Neuronal stem cell (in vitro differentiated cells): ENCODE measurements at regions not wholly inside any gene's neighbourhood (a gene's known extent, or its start where the extent isn't known, plus 50 kb on each side); places are given as distances from the start of the nearest gene placed in this dataset.

Experiments used
- DNase-seq: peaks from one replicate; pipeline ENCODE4 v3.0.0-alpha.2; 2013; ENCODE audit warnings: low spot score
- H2AFZ ChIP-seq: one replicate; pipeline ENCODE4 v1.6.1; 2013; ENCODE audit warnings: mild to moderate bottlenecking, low read length, inconsistent platforms
- H2AK5ac ChIP-seq: 2 replicates; pipeline ENCODE4 v1.6.1; 2013; ENCODE audit warnings: low read depth, mild to moderate bottlenecking, inconsistent platforms, low read length, moderate library complexity, mixed read lengths
- H2BK120ac ChIP-seq: 2 replicates; pipeline ENCODE4 v1.6.1; 2013; ENCODE audit warnings: low read depth, mild to moderate bottlenecking, inconsistent platforms, low read length, moderate library complexity, mixed read lengths
- H2BK12ac ChIP-seq: one replicate; pipeline ENCODE4 v1.6.1; 2013; ENCODE audit warnings: low read length, inconsistent platforms
- H2BK15ac ChIP-seq: 2 replicates; pipeline ENCODE4 v1.6.1; 2013; ENCODE audit warnings: mild to moderate bottlenecking, low read length, inconsistent platforms, mixed read lengths
- H2BK5ac ChIP-seq: one replicate; pipeline ENCODE4 v1.6.1; 2013; ENCODE audit warnings: inconsistent platforms, mild to moderate bottlenecking, low read length, moderate library complexity
- H3K14ac ChIP-seq: one replicate; pipeline ENCODE4 v1.6.1; 2013; ENCODE audit warnings: low read length, inconsistent platforms
- H3K18ac ChIP-seq: 2 replicates; pipeline ENCODE4 v1.6.1; 2013; ENCODE audit warnings: low read length, inconsistent platforms
- H3K23ac ChIP-seq: 2 replicates; pipeline ENCODE4 v1.6.1; 2013; ENCODE audit warnings: low read depth, mild to moderate bottlenecking, mixed read lengths, low read length, inconsistent platforms; ENCODE audit not compliant: poor library complexity
- H3K27ac ChIP-seq: replicated peaks from 3 replicates; pipeline ENCODE4 v1.5.1; 2013; ENCODE audit warnings: low read length, inconsistent platforms
- H3K27me3 ChIP-seq, 3 experiments: 2 replicates each; pipeline ENCODE4 v1.6.1; 2013; ENCODE audit warnings: low read length in 3 of 3, mild to moderate bottlenecking in 2 of 3, inconsistent platforms in 1 of 3, low read depth in 1 of 3, mixed read lengths in 1 of 3, moderate library complexity in 1 of 3; ENCODE audit not compliant: control insufficient read depth in 3 of 3, insufficient read depth in 3 of 3
- H3K36me3 ChIP-seq, 2 donors: replicated peaks in 1 of 2; 2 replicates each; pipeline ENCODE4 v1.6.1; 2013; ENCODE audit warnings: low read length in 2 of 2; ENCODE audit not compliant: control insufficient read depth in 2 of 2, insufficient read depth in 2 of 2
- H3K4ac ChIP-seq: 2 replicates; pipeline ENCODE4 v1.6.1; 2013; ENCODE audit warnings: inconsistent platforms, mild to moderate bottlenecking, low read length, moderate library complexity
- H3K4me1 ChIP-seq, 2 donors: 1 replicate in 1 of 2; 2 replicates in 1 of 2; pipeline ENCODE4 v1.6.1; 2013; ENCODE audit warnings: low read length in 2 of 2, low read depth in 1 of 2; ENCODE audit not compliant: control insufficient read depth in 2 of 2, insufficient read depth in 1 of 2
- H3K4me2 ChIP-seq: one replicate; pipeline ENCODE4 v1.6.1; 2013; ENCODE audit warnings: mild to moderate bottlenecking, low read length, inconsistent platforms; ENCODE audit not compliant: insufficient read depth, poor library complexity, severe bottlenecking
- H3K4me3 ChIP-seq, 2 donors: 2 replicates each; pipeline ENCODE4 v1.5.1; 2013; ENCODE audit warnings: low read length in 2 of 2, mild to moderate bottlenecking in 2 of 2, inconsistent platforms in 1 of 2, moderate library complexity in 1 of 2
- H3K79me1 ChIP-seq: one replicate; pipeline ENCODE4 v1.6.1; 2013; ENCODE audit warnings: low read depth, mild to moderate bottlenecking, inconsistent platforms, low read length, moderate library complexity
- H3K9ac ChIP-seq: one replicate; pipeline ENCODE4 v1.6.1; 2013; ENCODE audit warnings: mild to moderate bottlenecking, low read depth, low read length, inconsistent platforms; ENCODE audit not compliant: poor library complexity
- H3K9me3 ChIP-seq, 2 donors: replicated peaks in 1 of 2; 2 replicates each; pipeline versions ENCODE3 to v1.6.1; 2013; ENCODE audit warnings: low read length in 2 of 2, mild to moderate bottlenecking in 2 of 2, inconsistent platforms in 1 of 2, low read depth in 1 of 2, mixed read lengths in 1 of 2, moderate library complexity in 1 of 2; ENCODE audit not compliant: control insufficient read depth in 2 of 2, insufficient read depth in 1 of 2
- H4K8ac ChIP-seq: one replicate; pipeline ENCODE4 v1.6.1; 2013; ENCODE audit warnings: low read depth, mild to moderate bottlenecking, inconsistent platforms, low read length, moderate library complexity
- H4K91ac ChIP-seq: one replicate; pipeline ENCODE4 v1.6.1; 2013; ENCODE audit warnings: low read length, low read depth, mild to moderate bottlenecking, inconsistent platforms; ENCODE audit not compliant: poor library complexity
- WGBS, 2 donors: extraction: QIAGEN DNeasy Blood & Tissue Kit; methylation state at CpG; one replicate each; pipeline ENCODE4 v1.1.7; 2013; ENCODE audit warnings: missing lambda C conversion rate in 2 of 2, mixed read lengths in 1 of 2; ENCODE audit not compliant: insufficient read length in 2 of 2, insufficient replicate concordance in 1 of 2; ENCODE audit errors: extremely low coverage in 2 of 2; 5-methylcytosine and 5-hydroxymethylcytosine counted together

GRCh38 chr2:119068154-119068725 is 90.3 kb downstream of the C1QL2 start:
- H3K9ac ChIP-seq, result no peak overlapping the region
- H3K79me1 ChIP-seq, result no peaks in the 10 kb centered on the region
- WGBS, 2 donors, result no CpG with 5 or more reads among the region's 7 CpGs
- no peaks in the 10 kb centered on the region for H3K36me3 ChIP-seq
- H3K27me3 ChIP-seq, result peaks cover 0 to 8% (median 0%) of the 10 kb centered on the region in 3 experiments
- H3K4me1 ChIP-seq, result no peaks in the 10 kb centered on the region
- H2BK15ac ChIP-seq, result no peak overlapping the region
- H3K4me3 ChIP-seq, result no peak overlapping the region
- H2AFZ ChIP-seq, result no peak overlapping the region
- no peak overlapping the region for H3K4ac ChIP-seq
- no peak overlapping the region for H3K4me2 ChIP-seq
- H4K91ac ChIP-seq, result no peak overlapping the region
- H2BK120ac ChIP-seq, result no peak overlapping the region
- no peak overlapping the region for H3K27ac ChIP-seq
- no peak overlapping the region for H3K14ac ChIP-seq
- no peak overlapping the region for H2BK12ac ChIP-seq
- H2AK5ac ChIP-seq, result no peak overlapping the region
- no peak for DNase-seq
- H2BK5ac ChIP-seq, result no peak overlapping the region
- H4K8ac ChIP-seq, result no peak overlapping the region
- no peaks in the 10 kb centered on the region for H3K9me3 ChIP-seq
- no peak overlapping the region for H3K18ac ChIP-seq
- no peak overlapping the region for H3K23ac ChIP-seq

GRCh38 chr2:119066272-119066804 is 92.2 kb downstream of the C1QL2 start:
- no peak overlapping the region for H4K91ac ChIP-seq
- no peak overlapping the region for H2AFZ ChIP-seq
- H3K4ac ChIP-seq, result no peak overlapping the region
- peaks cover 0 to 8% (median 0%) of the 10 kb centered on the region in 3 experiments for H3K27me3 ChIP-seq
- H3K36me3 ChIP-seq, result no peaks in the 10 kb centered on the region
- H3K18ac ChIP-seq, result no peak overlapping the region
- H2BK15ac ChIP-seq, result no peak overlapping the region
- no peak overlapping the region for H3K14ac ChIP-seq
- no peaks in the 10 kb centered on the region for H3K4me1 ChIP-seq
- DNase-seq, result no peak
- H3K4me2 ChIP-seq, result no peak overlapping the region
- no peak overlapping the region for H3K23ac ChIP-seq
- H2AK5ac ChIP-seq, result no peak overlapping the region
- no peak overlapping the region for H3K4me3 ChIP-seq
- H3K27ac ChIP-seq, result no peak overlapping the region
- no peak overlapping the region for H2BK5ac ChIP-seq
- H3K79me1 ChIP-seq, result no peaks in the 10 kb centered on the region
- H4K8ac ChIP-seq, result no peak overlapping the region
- H2BK120ac ChIP-seq, result no peak overlapping the region
- no peaks in the 10 kb centered on the region for H3K9me3 ChIP-seq
- no peak overlapping the region for H2BK12ac ChIP-seq
- WGBS, 2 donors, result no CpG with 5 or more reads among the region's 2 CpGs
- H3K9ac ChIP-seq, result no peak overlapping the region

- Histone ChIP-seq H3K18ac (no peak overlapping the region), H3K14ac (no peak overlapping the region), H2BK120ac (no peak overlapping the region), H3K79me1 (no peaks in the 10 kb centered on the region), H2AK5ac (no peak overlapping the region), H4K8ac (no peak overlapping the region), H3K23ac (no peak overlapping the region), H2AFZ (no peak overlapping the region), H3K4me1 (no peaks in the 10 kb centered on the region), H3K9me3 (no peaks in the 10 kb centered on the region), H3K4me3 (no peak overlapping the region), H4K91ac (no peak overlapping the region), H3K36me3 (no peaks in the 10 kb centered on the region), H2BK15ac (no peak overlapping the region), H3K27ac (no peak overlapping the region), H2BK12ac (no peak overlapping the region), H3K27me3 (peaks cover 0 to 3% (median 0%) of the 10 kb centered on the region in 3 experiments), H3K4ac (no peak overlapping the region), H3K9ac (no peak overlapping the region), H2BK5ac (no peak overlapping the region), H3K4me2 (no peak overlapping the region)
- DNase-seq, result no peak
Measured at GRCh38 chr2:119065146-119065545, 93.4 kb downstream of the C1QL2 start.

GRCh38 chr2:119064567-119064966 is 94.0 kb downstream of the C1QL2 start:
- WGBS, 2 donors, result no CpG with 5 or more reads among the region's 1 CpG
- H4K8ac ChIP-seq, result no peak overlapping the region
- H3K4me2 ChIP-seq, result no peak overlapping the region
- H3K27me3 ChIP-seq, result no peaks in the 10 kb centered on the region
- DNase-seq, result no peak
- no peaks in the 10 kb centered on the region for H3K36me3 ChIP-seq
- H3K79me1 ChIP-seq, result no peaks in the 10 kb centered on the region
- H3K14ac ChIP-seq, result no peak overlapping the region
- H2BK15ac ChIP-seq, result no peak overlapping the region
- H3K4ac ChIP-seq, result no peak overlapping the region
- no peak overlapping the region for H4K91ac ChIP-seq
- H2BK5ac ChIP-seq, result no peak overlapping the region
- no peaks in the 10 kb centered on the region for H3K4me1 ChIP-seq
- H3K9ac ChIP-seq, result no peak overlapping the region
- no peak overlapping the region for H2BK12ac ChIP-seq
- H2BK120ac ChIP-seq, result no peak overlapping the region
- H3K27ac ChIP-seq, result no peak overlapping the region
- no peak overlapping the region for H3K4me3 ChIP-seq
- H2AK5ac ChIP-seq, result no peak overlapping the region
- H3K9me3 ChIP-seq, result no peaks in the 10 kb centered on the region
- H3K23ac ChIP-seq, result no peak overlapping the region
- H2AFZ ChIP-seq, result no peak overlapping the region
- H3K18ac ChIP-seq, result no peak overlapping the region
